Upper lobe of left lung (tissue), 6 donors: ENCODE measurements at regions not wholly inside any gene's neighbourhood (a gene's known extent, or its start where the extent isn't known, plus 50 kb on each side); places are given as distances from the start of the nearest gene placed in this dataset.
"Not testable (repeated sequence)": the region's sequence is repeated elsewhere in the genome, so short reads cannot be mapped to it uniquely, and the experiment has no call there.

Experiments used
- ATAC-seq, 2 donors: fragments of 200-7000 bp; cut with Tn5 transposase; one replicate each; pipeline ENCODE4 v1.9.1; 2022; ENCODE audit warnings: mild to moderate bottlenecking in 2 of 2, moderate library complexity in 2 of 2; ENCODE audit not compliant: low FRiP score in 2 of 2
- DNase-seq, 2 donors: peaks; one replicate each; pipeline ENCODE4 v3.0.0-alpha.2; 2019 to 2020
- H3K27ac ChIP-seq, 4 donors: fragments of 200-600 bp; sonication (generic); one replicate each; pipeline ENCODE4 v1.5.1; 2016 to 2019
- H3K27me3 ChIP-seq, 4 donors: fragments of 200-600 bp; sonication (generic); one replicate each; pipeline ENCODE4 v1.5.1; 2017 to 2019
- H3K36me3 ChIP-seq, 4 donors: fragments of 200-600 bp; sonication (generic); one replicate each; pipeline ENCODE4 v1.5.1; 2016 to 2019
- H3K4me1 ChIP-seq, 4 donors: fragments of 200-600 bp; sonication (generic); one replicate each; pipeline ENCODE4 v1.5.1; 2018 to 2019
- H3K4me3 ChIP-seq, 4 donors: fragments of 200-600 bp; sonication (generic); one replicate each; pipeline ENCODE4 v1.5.1; 2017 to 2019; ENCODE audit warnings: mild to moderate bottlenecking in 2 of 4, moderate library complexity in 1 of 4
- H3K9me3 ChIP-seq, 4 donors: fragments of 200-600 bp; sonication (generic); one replicate each; pipeline ENCODE4 v1.5.1; 2018 to 2019
- CTCF ChIP-seq, 6 experiments: fragments of 450-650 bp in 4 of 6; fragments of 200-600 bp in 2 of 6; sonication (generic) in 2 of 6; IDR thresholded peaks; one replicate each; pipeline ENCODE4 v1.5.1; 2016 to 2019; ENCODE audit warnings: antibody characterized with exemption in 6 of 6
- EP300 ChIP-seq, 4 donors: sonication (generic); formaldehyde crosslinking; IDR thresholded peaks; one replicate each; pipeline ENCODE4 v1.5.1; 2017; ENCODE audit warnings: antibody characterized with exemption in 4 of 4, control low read depth in 2 of 4
- POLR2A ChIP-seq, 4 donors: fragments of 450-650 bp; IDR thresholded peaks; one replicate each; pipeline ENCODE4 v1.5.1; 2016 to 2017; ENCODE audit warnings: antibody characterized with exemption in 4 of 4, mild to moderate bottlenecking in 2 of 4
- POLR2AphosphoS5 ChIP-seq, 2 donors: sonication (generic); formaldehyde crosslinking; IDR thresholded peaks; one replicate each; pipeline ENCODE4 v1.5.1; 2017; ENCODE audit warnings: antibody characterized with exemption in 2 of 2
- WGBS, 2 donors: methylation state at CpG; one replicate each; pipeline ENCODE4 v1.1.5; 2017 to 2018; 5-methylcytosine and 5-hydroxymethylcytosine counted together
- donor health status: DM: no; HTN: no; CAD: no; lungs with moderate emphysema.
- donor health status: DM: no; HTN: yes; CAD: no; lungs with severe emphysema.

GRCh38 chr4:173463816-173464215 is 64.9 kb upstream of the SCRG1 start:
- Histone ChIP-seq H3K27me3 (no peaks in the 10 kb centered on the region), H3K9me3 (no peaks in the 10 kb centered on the region), H3K4me3 (no peak overlapping the region), H3K4me1 (no peaks in the 10 kb centered on the region), H3K27ac (no peak overlapping the region), H3K36me3 (peaks cover 0 to under 1% (median 0%) of the 10 kb centered on the region in 4 donors)
- WGBS, 2 donors, result 82 to 85% methylated on average over 2 of the region's 2 CpGs
- DNase-seq, result no peak
- TF ChIP-seq POLR2AphosphoS5 (IDR thresholded peaks at IDR 0.05) (no peak), CTCF (IDR thresholded peaks at IDR 0.05) (no peak), POLR2A (IDR thresholded peaks at IDR 0.05) (no peak), EP300 (IDR thresholded peaks at IDR 0.05) (no peak)
- ATAC-seq, result no peak

- no peaks in the 10 kb centered on the region for H3K4me1 ChIP-seq
- no peak overlapping the region for H3K27ac ChIP-seq
- ATAC-seq, result no peak
- peaks cover 0 to 3% (median 0%) of the 10 kb centered on the region in 4 donors for H3K36me3 ChIP-seq
- H3K9me3 ChIP-seq, result no peaks in the 10 kb centered on the region
- WGBS, 2 donors, result 87 to 97% methylated on average over 3 of the region's 3 CpGs
- DNase-seq, result no peak
- no peak for TF ChIP-seq POLR2AphosphoS5 (IDR thresholded peaks at IDR 0.05)
- no peak for TF ChIP-seq POLR2A (IDR thresholded peaks at IDR 0.05)
- TF ChIP-seq EP300 (IDR thresholded peaks at IDR 0.05), result no peak
- no peak for TF ChIP-seq CTCF (IDR thresholded peaks at IDR 0.05)
- H3K4me3 ChIP-seq, result no peak overlapping the region
- H3K27me3 ChIP-seq, result no peaks in the 10 kb centered on the region
Observed at GRCh38 chr4:173461170-173461569, 62.3 kb upstream of the SCRG1 start.

- ATAC-seq (no peak), DNase-seq (peak in 1 of 2 donors; percentile 67)
- WGBS, 2 donors, result 91 to 95% methylated on average over 10 of the region's 10 CpGs
- H3K27ac ChIP-seq, result no peak overlapping the region
- H3K27me3 ChIP-seq, result no peaks in the 10 kb centered on the region
- H3K9me3 ChIP-seq, result no peaks in the 10 kb centered on the region
- H3K4me3 ChIP-seq, result no peak overlapping the region
- peaks cover 0 to 3% (median 0%) of the 10 kb centered on the region in 4 donors for H3K36me3 ChIP-seq
- TF ChIP-seq CTCF (IDR thresholded peaks at IDR 0.05) (no peak), POLR2AphosphoS5 (IDR thresholded peaks at IDR 0.05) (no peak), EP300 (IDR thresholded peaks at IDR 0.05) (no peak), POLR2A (IDR thresholded peaks at IDR 0.05) (no peak)
- H3K4me1 ChIP-seq, result no peaks in the 10 kb centered on the region
Observed at GRCh38 chr4:173459857-173460256, 60.9 kb upstream of the SCRG1 start.

GRCh38 chr4:173457893-173458292 is 59.0 kb upstream of the SCRG1 start:
- DNase-seq (no peak), ATAC-seq (no peak)
- Histone ChIP-seq H3K36me3 (peaks cover 0 to 3% (median 0%) of the 10 kb centered on the region in 4 donors), H3K4me3 (no peak overlapping the region), H3K27ac (no peak overlapping the region), H3K4me1 (no peaks in the 10 kb centered on the region), H3K9me3 (no peaks in the 10 kb centered on the region), H3K27me3 (no peaks in the 10 kb centered on the region)
- TF ChIP-seq CTCF (IDR thresholded peaks at IDR 0.05) (no peak), POLR2AphosphoS5 (IDR thresholded peaks at IDR 0.05) (no peak), EP300 (IDR thresholded peaks at IDR 0.05) (no peak), POLR2A (IDR thresholded peaks at IDR 0.05) (no peak)
- 100% methylated on average over 1 of the region's 1 CpG for WGBS, 2 donors

- not testable (repeated sequence) for H3K27ac ChIP-seq, ATAC-seq, H3K9me3 ChIP-seq, H3K4me1 ChIP-seq, H3K4me3 ChIP-seq, H3K36me3 ChIP-seq, H3K27me3 ChIP-seq, DNase-seq
- WGBS, 2 donors, result 95 to 99% methylated on average over 3 of the region's 3 CpGs
Observed at GRCh38 chr4:173451435-173451834, 52.5 kb upstream of the SCRG1 start.
